HT1080 (cell line): ENCODE measurements at regions not wholly inside any gene's neighbourhood (a gene's known extent, or its start where the extent isn't known, plus 50 kb on each side); places are given as distances from the start of the nearest gene placed in this dataset.
"Not testable (repeated sequence)": the region's sequence is repeated elsewhere in the genome, so short reads cannot be mapped to it uniquely, and the experiment has no call there.

Experiments used
- DNase-seq: peaks from one replicate; pipeline ENCODE4 v3.0.0-alpha.2; 2015; ENCODE audit warnings: low read depth

DNA sequence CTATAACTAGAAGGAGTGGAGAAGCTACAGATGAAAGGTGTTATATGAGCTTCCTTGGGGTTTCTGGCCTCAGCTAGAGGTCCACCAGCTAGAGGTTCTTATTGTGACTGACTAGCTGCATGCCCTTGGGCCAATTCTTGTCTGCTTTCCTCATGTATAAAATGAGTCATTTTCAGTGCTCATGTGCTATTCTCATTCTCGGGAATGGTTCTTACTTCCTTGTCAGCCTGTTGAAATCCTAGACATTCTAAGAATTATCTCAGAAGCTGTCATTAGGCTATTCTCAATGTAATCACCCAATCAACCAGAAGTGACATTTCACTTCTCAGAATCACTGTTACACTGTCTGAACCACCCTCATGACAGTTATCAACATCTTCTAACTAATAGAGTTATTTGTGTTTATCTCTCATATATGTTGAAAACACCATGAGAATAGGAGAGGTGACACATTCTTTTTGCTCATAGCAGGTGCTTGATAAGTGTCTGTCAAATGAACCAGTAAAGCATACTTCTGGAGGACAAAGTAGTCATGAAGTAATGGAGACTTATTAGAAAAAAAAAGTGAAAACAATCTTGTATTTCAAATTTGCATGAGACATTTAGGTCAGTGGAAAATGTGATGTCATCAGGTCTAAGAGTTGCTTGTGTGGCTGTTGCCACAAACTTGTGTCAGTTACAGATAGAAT is 122.8 kb upstream of the IVNS1ABP start:
- peak; percentile 82 for DNase-seq

DNA sequence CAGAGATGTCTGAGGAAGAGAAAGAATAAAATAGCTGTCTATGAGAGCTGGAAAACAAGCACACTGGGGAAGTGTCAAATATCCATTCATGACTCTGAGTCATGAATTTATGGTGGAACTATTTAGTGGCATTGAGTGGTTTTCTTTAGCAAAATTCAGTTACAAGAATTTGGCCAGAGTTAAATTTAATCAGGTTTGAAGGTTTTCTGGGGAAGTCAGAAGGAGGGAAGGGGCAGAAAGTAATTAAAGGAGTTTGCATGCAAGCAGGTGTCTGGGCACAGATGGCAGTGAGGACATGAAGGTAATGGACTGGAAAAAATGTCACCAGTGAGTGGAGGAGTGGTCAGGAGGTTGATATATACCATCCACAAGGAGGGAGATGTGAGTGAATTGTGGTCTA is 121.9 kb upstream of the IVNS1ABP start:
- peak; percentile 35 for DNase-seq

DNA sequence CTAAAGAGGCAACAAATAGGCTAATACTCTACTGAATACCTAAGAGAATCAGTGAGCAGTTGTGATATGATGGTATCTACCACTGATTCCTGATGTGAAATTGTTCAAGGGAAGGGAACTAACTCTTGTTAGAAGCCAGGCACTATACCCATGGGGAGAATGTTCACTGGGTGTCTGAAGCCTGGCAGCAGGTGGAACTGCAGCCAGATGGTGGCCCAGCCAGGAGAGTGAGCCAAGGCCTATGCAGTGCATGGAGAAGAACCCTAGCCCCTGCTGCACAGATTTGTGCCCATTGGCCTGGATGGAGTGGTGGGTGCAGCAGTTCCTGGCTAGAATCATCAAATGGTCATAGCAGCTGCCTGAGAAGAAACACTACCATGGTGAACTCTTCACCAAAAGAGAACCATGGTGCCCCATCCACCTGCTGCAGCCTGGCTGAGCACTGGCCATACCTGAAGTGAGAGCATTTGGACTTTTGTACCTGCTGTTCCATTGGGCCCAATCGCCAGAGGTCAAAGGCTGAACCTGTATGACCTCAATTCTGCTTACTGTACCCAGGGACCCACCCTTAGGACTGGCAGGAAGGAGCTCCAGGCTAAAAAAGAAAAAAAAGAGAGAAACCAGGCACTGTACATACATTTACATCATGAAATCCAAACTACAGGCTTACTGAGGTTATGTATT is 118.8 kb upstream of the IVNS1ABP start:
- DNase-seq = no peak

DNA sequence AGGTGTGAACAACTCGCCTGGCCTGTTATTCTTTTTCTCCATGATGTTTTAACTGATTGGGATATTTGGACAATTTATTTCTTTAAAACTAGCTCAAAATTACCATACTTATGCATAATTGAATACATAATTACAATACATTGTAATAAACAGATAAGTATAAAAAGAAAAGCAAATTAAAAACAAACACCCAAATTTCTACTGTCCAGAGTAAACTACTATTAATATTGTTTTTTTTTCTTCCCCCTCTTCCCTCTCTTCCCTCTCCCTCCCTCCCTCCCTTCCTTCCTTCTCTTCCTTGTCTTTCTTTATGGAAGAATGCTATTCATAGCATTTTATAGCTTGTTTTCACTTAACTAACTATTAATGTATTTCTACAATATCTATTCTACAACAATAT is 117.7 kb upstream of the IVNS1ABP start:
- no peak for DNase-seq

DNA sequence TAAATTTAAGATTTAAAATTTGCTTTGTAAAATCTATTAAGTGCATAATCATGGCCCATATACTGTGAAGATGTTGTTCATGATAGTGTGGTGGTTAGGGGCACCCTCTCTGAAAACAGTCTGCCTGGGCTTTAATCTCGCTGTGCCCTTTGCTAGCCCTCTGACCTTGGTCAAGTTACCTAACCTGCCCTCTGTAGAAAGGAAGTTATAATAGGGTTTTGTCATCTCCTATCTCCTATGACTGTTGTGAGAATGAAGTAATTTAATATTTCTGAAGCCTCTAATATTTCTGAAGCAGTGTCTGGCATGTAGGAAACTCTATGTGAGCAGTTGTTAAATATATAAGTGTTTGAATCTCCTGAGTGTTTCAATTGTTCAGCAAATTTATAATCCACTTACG is 116.6 kb upstream of the IVNS1ABP start:
- no peak for DNase-seq

DNA sequence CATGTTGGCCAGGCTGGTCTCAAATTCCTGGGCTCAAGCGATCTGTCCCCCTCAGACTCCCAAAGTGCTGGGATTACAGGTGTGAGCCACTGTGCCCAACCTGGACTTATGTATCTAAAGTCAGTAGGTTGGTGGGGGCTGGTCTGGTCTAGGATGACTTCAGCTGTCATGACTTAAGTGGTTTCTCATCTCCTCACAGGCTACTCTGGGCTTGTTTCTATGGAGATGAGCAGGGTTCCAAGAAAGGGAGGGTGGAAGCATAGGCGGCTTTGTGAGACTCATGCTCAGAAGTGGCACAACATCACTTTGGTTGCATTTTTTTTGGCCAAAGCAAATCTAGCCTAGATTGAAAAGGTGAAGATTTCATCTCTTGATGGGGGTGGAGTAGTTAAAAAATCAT is 115.9 kb upstream of the IVNS1ABP start:
- no peak for DNase-seq

DNA sequence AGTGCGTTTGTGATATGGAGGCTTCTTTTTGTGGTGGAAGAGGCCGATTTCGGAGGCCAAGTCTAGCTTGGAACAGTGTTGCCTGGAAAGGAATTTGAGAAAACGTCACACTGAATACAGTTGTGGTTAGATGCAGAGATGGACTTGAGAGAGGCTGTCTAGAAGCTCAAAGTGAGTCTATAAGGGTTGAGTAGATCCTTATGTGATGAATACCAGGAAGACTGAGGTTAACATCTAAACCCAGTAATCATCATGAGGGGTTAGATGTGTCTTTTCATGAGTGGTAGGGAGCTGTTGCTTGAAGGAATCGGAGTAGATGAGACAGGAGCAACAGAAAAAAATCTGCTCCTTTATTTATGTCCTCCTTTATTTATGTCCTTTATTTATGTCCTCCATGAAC is 114.6 kb upstream of the IVNS1ABP start:
- DNase-seq = no peak

DNA sequence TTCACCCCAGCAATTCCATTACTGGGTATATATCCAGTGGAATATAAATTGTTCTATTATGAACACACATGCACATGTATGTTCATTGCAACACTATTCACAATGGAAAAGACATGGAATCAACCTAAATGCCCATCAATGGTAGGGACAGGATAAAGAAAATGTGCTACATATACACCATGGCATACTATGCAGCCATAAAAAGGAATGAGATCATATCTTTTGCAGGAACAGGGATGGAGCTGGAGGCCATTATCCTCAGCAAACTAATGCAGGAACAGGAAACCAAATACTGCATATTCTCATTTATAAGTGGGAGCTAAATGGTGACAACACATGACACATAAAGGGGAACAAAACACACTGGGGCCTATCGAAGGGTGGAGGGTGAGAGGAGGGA is 112.6 kb upstream of the IVNS1ABP start:
- DNase-seq = not testable (repeated sequence)

DNA sequence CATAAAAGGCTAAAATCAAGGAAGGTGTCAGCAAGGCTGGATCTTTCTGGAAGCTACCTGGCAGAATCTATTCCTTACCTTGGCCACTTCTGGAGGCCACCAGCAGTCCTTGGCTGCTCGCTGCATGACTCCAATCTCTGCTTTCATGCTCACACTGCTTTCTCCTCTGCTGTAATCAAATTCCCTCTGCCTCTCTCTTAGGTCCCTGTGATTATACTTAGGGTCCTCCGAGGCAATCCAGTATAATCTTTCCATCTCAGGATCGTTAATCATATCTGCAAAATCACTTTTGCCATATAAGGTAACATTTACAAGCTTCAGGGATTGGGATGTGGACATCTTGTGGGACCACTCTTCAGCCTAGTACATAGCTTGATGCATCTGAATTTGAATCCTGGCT is 110.7 kb upstream of the IVNS1ABP start:
- no peak for DNase-seq

DNA sequence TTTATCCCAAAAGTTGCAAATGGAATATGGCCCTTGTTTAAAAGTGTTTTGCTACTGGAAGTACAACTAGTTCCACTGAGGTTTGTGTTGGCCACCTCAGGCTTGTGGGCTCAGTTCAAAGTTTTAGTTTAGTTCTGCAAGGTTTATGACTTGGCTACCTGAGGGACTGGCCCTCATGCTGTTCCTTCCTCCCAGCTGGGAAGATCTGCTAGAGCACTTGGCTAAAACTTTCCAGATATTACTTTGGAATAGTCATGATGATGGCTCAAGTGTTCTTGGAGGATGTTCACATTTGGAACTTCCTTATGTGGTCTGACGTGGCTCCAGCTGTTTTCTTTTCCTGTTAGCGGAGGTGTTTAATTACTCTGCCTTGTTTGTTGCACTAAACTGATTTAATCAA is 110.2 kb upstream of the IVNS1ABP start:
- DNase-seq = no peak

DNA sequence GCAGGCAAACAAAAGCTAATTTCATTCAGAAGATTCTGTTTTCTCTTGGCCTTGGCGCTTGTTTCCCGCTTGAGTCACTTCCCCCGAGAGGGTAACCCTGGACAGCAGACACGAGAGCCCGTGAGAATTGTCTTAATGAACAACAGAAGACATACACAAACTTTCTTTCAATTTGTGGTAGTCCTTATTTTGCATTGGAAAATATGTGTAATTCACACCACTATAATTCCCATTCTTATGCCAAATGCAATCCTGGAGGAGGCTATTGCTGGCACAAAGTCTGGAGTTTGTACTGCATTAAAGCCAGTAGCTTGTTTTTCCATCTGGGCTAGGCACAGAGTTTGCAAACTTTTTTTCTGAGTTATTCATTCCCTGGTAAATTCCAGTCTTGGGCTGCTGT is 109.8 kb upstream of the IVNS1ABP start:
- DNase-seq = peak; percentile 40

DNA sequence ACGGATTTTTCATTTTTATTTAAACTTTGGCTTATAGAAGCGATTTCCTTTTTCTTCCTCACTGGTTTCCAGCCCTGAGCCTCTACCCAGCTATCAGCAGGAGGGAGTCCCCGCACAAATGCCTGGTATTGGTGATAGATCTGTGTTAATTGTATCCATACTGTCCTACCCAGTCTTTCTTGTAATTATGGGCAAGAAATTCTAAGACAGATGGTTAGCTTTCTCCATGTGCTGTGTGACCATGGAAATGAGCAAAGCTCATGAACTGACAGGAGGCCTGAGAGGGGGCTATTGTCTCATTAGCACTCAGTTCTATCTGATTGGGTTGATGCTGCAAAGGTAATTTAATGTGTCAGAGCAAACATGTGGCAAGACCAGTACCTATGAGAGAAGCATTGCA is 108.1 kb upstream of the IVNS1ABP start:
- no peak for DNase-seq

DNA sequence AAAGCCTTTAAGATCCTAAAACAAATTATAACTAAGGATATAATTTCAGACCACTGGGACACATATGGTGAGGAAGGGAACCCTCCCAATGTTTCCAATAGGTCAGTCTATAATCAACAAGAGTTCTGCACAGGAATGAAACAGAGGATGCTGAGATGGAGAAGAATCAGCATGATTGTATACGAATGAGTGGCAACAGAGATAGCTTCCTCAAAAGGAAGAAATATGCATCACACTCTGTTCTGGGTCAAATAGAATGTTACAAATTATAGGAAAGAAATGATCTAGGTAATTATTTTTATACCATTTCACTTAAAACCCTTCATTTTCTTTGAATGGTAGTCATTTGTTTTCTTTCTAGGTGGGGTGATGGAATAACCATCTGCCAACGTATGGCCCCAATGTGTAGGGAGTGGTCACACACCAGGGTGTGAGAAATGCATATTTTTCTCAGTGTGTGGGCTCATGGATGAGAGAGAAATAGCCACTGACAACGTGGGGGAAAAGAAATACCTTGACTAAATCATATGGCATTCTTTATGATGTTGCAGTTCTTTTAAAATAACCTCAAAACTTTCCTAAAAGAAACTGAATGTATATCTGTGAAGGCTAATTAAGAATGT is 104.6 kb upstream of the IVNS1ABP start:
- DNase-seq = no peak

DNA sequence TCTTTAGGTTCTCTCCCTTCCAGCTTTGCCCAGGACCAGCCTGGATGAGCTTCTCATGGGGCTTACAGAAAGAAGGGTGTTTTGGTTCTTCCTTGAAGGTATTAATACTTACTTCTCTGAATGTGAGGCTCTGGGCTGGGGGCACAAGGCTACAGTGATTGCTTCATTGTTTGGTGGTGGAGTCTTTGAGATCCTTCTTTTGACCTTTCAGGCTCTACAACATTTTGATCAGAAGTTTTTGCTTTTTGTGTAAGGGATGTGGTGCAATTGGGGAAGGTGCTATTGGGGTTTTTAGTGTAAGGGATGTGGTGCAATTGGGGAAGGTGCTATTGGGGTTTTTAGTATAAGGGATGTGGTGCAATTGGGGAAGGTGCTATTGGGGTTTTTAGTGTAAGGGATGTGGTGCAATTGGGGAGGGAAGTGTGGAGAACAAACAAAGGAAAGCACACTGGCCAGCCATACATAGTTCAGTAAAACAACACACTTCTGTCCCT is 103.6 kb upstream of the IVNS1ABP start:
- no peak for DNase-seq

DNA sequence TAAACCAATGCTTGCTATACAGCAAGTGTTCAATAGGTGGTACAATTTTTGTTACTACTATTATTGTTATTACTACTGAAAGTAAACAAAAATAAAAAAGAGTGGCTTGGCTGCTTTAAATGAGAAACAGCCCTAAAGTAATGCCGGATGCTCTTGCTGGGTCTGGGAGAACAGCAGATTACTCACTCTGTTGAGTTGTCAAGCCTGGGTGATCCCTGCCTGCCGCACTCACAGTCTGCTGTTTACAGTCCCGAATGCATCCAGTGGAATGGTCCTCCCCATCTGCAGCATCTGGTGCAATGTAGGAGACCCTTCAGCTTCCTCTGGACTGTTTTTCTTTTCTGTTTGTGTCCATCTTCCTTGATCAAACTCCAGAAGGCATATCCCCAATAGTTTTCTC is 102.7 kb upstream of the IVNS1ABP start:
- DNase-seq = no peak

DNA sequence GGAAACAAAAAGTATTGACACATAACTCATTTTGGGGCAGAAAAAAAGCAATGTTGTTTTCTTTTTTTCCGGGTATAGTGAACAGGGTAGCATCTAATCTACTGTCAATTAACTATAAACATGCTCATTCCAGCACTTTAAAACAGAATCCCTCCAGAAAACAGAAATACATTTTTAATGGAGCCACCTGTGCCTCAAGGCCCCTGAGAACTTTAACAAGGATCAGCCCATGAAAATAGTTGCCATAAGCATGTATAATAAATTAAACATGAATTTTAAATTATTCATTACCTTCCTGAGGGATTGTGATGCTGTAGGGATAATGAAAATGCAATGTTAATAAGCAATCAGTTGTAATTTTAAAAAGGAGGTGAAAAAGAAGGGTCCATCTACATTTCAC is 101.4 kb upstream of the IVNS1ABP start:
- no peak for DNase-seq

DNA sequence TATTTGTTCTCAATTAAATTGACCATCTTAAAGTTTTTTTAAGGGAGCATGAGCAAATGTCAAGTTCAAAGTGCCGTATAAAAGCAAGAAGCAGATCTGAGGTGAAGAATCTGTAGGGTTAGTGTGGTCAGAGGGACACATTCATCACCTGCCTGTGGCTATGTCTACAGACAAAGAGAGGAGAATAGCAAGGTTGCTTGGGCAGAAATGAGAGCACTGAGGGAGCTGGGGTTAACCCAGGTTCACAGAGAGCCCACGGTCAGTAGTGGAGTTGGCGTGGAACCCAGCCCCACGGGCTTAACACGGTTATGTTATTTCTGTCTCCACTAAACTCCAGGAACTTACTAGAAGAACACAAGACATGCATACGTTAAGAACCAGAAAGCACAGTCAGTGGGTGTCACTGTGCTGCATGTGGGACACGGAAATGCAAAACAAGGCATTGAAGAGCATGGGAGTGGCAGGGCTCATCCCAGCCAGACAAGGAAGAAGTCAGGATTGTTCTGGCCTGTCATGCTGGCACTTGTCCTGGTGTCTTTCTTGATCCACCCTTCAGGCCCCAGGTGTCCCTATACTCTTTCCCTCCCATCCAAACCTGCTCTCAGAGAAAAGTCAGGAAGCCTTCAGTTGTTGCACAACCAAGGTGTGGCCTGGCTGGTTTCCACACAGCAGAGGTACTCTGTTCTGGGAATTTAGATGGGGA is 95.5 kb upstream of the IVNS1ABP start:
- DNase-seq = no peak

DNA sequence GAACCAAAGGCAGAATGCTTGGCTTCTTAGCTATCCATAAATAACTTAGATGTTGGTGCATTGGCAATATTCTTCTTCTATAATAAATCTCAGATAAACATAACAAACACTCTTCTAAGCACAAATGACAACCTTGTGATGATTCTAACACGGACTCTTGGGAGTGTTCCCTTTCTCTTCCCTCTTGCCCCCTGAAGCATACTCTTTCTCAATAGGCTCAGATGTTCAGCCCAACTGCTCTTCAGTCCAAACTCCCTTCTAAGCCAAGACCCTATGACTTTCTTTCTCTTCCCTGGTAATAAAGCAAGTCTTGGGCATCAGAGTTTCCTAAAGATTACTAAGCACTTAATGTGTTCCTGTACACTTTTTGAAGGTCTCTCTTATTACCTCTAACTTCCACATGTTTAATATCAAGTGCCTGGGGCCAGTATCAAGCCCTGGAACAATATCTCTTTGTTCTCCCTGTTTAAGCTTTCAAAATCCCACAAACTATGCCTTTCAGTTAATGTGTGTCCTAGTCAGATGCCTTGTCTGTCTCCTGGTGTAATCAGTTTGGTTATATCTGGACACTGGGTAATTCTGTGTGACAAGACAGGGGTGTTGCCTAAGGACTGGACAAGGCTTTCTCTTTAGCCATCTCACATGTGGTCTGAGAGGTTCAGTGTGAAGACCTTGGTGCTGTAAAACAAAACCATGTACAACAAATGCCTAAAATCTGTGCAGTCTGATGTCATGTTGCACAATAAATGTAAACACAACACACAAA is 92.9 kb upstream of the IVNS1ABP start:
- peak; percentile 54 for DNase-seq

DNA sequence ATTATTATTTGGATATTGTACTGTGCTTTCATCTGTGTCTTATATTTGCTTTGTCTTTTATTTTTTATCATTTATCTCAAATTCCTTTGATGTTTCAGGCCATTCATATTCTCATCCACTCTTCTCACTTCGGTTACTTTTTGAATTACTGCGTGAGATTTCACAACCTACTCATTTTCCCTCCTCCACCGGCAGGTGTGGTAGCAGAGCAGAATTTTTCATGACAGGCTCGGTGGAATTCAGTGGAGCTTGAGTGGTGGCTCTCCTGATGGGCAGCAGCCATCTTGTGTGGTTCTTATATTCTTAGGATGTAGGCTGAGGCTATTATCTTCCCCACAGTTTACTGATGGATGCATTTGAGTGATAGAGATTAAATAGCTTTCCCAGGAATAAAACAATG is 92.3 kb upstream of the IVNS1ABP start:
- DNase-seq = no peak

DNA sequence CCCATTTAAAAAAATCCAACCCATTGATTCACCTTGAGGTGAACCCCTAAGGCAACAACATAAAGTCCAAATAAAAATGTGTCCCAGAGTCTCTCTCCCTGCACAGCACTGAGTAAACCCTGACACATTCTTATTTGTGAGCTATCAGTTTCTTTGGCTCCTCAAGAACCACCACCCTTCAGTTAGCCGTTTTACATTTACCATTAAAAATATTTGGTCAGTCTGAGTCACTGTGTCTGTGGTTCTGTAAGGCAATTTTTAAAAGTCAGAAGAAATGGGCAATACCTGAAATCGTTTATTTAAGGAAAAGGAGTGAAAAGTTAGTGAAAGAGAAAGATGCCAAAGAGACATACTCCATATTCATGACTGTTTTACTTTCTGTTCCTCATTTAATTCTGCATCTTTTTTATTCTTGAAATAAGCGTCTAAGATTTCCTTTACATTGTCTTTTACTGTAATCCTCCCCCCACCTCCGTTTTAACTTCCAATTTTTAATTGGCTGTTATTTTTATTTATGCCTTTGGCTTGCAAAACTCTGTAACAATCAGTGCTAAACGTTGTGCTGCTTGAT is 91.7 kb upstream of the IVNS1ABP start:
- DNase-seq = peak; percentile 54

DNA sequence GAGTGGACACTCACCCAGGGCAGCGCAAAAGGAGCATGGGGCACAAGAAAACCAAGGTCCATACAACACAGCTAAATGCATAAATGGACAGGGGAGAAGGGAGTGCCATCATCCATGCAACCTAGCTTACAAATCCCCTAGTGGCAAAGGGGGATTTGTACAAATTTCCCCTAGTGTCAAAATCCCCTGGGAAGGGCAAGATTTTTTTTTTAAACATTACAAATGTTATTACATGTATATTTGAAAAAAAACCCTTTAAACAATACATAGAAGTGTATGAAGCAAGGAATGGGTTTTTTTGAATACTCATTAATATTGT is 89.6 kb upstream of the IVNS1ABP start:
- DNase-seq = no peak
